HG02981 (cell line): ENCODE measurements at regions not wholly inside any gene's neighbourhood (a gene's known extent, or its start where the extent isn't known, plus 50 kb on each side); places are given as distances from the start of the nearest gene placed in this dataset.
A peak's percentile ranks its signal among the peaks of the same experiment; 100 is the strongest.

Experiments used
- ATAC-seq: cut with Tn5 transposase; IDR thresholded peaks from one replicate; pipeline ENCODE4 v1.9.1; 2021; ENCODE audit warnings: mild to moderate bottlenecking, moderate library complexity; ENCODE audit not compliant: unreplicated experiment

- ATAC-seq, result no peak
Measured at GRCh38 chr1:219993554-219994433, 52.5 kb downstream of the EPRS1 start.

- ATAC-seq, result no peak
Measured at GRCh38 chr1:219991919-219992318, 54.4 kb downstream of the EPRS1 start.

- no peak for ATAC-seq
Measured at GRCh38 chr1:219991511-219991810, 54.8 kb downstream of the EPRS1 start.

DNA sequence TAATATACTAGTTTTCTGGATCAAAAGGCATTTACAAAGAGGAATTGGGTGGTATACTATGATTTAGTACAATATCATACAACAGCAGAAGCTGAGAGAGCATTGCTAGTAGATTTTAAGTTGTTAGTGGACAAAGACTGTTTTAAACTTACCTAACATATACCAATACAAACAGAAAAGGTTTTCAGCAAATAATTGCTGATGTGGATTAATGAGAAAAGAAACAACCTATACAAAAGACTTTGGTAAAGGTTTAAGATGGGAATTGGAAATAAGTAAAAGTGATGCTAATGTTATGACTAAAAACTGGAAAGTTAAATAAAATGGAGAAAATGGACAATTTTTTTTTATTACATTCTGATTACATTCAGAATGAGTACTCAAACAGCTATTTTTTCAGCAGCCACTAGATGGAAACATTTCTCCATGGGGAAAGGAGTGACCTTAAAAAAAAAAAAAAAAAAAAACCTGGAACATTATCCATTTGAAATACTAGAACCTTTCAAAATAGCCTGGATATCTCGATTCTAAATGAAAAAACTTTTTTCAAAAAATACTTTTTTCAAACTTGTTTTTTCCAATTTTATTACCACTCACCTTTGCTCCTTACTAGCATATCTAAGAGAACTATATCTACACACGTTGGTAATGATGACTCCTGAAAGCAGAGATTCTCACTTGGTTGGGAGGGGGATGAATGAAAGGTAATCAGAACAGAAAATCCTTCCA, 55.4 kb downstream of the EPRS1 start:
- no peak for ATAC-seq

GRCh38 chr1:219989766-219990165, 56.5 kb downstream of the EPRS1 start:
- no peak for ATAC-seq

GRCh38 chr1:219988818-219989217, 57.5 kb downstream of the EPRS1 start:
- ATAC-seq, result no peak

DNA sequence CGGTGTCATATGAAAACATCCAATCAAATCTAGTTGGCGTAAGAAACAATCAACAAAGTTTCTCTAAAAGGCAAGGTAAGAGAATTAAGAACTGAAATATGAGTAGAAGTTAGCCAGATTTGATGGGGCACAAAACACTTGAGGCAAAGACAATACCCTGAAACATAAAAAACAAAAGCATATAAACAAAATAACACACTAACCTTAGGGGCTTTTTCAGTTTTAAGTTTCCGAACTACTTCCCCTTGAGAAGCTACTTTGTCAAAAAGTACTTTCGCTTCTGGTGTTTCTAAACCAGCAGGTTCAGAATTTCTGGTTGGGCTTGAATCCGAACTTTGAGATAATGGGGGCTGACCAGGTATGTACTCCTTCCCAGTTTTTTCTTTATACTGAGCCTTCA, 57.9 kb downstream of the EPRS1 start:
- ATAC-seq, result peak; percentile 80

DNA sequence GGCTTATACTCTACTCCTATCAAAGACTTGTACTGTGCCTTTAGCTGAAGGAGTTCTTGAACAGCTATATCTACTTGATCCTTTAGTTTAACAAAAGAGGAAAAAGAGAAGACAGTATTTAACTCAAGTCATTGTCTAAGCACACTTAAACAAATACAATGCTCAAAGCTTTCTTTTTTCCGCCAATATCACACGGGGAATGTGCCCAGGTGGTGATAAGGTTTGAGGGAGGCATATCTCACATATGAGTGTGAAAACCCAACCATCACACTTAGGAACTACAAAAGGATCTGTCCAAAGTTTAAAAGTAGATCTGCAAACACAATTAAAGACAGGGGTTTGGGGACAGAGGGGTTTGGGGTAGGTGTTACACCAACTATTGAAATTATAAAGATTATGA, 59.0 kb upstream of the SLC30A10 start:
- ATAC-seq, result no peak

GRCh38 chr1:219985169-219985568, 56.8 kb upstream of the SLC30A10 start:
- no peak for ATAC-seq
